Hematopoietic multipotent progenitor cell (in vitro differentiated cells): ENCODE measurements at regions not wholly inside any gene's neighbourhood (a gene's known extent, or its start where the extent isn't known, plus 50 kb on each side); places are given as distances from the start of the nearest gene placed in this dataset.
"Not testable (repeated sequence)": the region's sequence is repeated elsewhere in the genome, so short reads cannot be mapped to it uniquely, and the experiment has no call there.

ENCODE experiments used
- DNase-seq, 3 donors: peaks; one replicate each; pipeline ENCODE4 v3.0.0-alpha.2; 2011 to 2015; ENCODE audit warnings: low read depth in 2 of 3, low spot score in 2 of 3

DNA sequence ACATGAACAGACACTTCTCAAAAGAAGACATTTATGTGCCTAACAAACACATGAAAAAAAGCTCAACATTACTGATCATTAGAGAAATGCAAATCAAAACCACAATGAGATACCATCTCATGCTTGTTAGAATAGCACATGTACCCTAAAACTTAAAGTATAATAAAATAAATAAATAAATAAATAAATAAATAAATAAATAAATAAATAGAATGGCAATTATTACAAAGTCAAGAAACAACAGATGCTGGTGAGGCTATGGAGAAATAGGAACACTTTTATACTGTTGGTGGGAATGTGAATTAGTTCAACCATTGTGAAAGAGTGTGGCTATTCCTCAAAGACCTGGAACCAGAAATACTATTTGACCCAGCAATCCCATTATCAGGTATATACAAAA, 970.6 kb downstream of the NR2F1-AS1 start:
- DNase-seq: not testable (repeated sequence)

DNA sequence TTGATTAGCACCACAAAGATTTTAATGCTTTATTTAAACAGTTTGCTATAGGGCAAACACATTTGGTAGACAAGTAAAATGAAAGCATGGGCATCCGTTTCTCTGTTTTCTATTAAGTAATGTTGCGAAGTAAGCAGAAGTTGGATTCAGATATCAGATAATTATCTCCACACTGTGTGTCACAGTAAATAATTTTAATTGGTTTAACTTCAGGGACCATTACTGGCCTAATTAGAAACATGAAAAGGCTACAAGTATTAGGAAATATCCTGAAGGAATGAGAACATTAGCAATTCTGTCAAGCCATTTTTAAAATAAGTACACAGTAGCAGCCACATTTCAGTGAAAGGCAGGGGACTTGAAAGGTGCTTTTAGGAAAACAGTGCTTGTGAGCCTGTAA, 975.4 kb downstream of the NR2F1-AS1 start:
- no peak for DNase-seq

DNA sequence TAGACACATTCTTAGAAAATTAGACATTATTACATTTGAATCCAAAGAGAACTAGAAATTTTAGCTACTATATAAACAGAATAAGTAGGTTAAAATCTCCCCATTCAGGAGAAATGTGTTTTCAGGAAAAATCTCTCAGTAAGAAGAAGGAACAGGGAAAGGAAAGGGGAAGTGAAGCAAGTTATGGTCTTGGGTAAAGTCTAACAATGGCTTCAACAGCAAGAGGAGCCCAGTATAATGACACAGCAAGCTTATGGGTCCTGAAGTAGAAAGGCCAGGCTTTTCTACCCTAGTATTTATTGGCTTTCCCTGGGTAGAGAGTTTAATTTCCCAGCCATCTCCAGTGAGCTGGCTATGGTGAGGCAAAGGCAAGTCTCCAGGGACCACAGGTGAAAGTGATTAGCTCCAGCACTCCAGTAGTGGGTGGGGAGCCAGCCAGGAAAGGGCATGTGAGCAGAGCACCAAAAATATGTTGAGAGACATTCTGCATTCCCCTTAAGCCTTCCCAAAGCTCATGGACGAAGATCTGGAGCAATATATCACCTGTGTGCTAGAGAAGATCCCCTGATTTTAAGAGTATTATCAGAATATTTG, 981.7 kb downstream of the NR2F1-AS1 start:
- DNase-seq: no peak

DNA sequence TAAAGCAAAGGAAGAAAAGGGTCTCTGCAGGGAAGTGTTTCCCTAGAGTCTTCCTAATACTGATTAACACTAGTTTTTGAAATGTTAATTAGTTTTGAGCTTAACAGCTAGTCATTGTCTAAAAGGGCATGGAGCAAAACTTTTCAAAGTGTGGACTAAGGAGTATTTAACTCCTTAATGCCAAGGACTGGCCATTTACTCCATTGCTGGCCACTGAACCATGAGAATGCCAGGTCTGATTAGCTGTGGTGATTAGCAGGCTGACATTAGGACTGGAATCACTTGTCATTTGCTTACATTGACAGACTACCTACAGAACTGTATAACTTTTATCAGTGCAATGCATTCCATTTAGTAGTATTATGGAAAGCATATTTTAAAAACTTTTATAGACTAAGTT, 987.0 kb downstream of the NR2F1-AS1 start:
- DNase-seq: no peak

DNA sequence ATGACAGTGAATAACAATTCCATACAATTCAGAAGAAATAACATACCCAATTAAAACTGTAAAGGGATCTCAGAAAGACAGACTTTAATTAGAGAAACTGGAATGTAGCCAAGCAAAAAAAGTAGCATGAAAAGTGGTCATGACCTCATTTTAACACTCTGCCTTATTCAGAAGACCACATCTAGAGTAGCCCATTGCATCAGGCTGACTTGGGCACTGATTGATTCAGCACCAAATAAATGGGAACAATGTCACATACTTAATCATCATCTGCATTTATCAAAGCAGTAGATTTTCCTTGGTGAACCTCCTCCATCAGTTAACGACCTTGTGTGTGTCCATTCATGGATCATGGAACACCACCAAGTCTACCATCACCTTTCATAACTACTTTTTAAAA, 992.1 kb downstream of the NR2F1-AS1 start:
- DNase-seq: no peak

DNA sequence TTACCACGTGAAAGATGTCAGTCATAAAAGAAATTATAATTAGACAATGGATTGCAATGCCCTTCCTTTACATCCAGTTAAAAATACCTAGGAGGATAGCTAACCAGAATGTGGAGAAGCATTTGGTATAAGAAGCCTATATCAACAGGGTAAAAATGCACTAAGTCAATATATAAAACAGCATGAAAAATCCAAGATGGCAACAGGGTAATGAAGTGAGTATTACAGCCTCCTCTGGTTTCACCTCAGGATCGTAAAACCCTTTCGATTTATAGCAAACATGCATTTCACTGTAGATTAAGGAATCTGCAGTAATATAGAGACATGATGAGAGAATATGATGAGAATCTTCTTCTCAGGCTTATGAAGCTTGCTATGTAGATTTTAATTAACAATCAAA, 999.3 kb downstream of the NR2F1-AS1 start:
- no peak for DNase-seq

DNA sequence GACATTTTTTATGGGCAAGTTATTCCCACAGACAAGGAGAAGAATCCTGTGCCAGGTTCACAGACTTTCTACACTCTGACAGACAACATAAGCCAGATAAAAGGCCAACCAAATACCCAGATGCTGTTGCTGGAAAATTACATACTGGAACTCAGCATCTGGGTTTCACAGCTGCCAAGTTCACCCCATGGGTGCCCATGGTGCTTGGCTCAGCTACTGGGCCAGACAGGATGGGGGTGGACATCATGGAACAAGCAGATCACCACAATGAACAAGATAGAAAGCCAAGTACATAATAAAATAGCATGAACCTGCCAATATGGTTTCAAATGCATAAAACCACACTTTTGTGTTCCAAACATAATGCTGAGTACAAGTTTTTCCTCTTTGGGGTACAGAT, 999.8 kb downstream of the NR2F1-AS1 start:
- no peak for DNase-seq

DNA sequence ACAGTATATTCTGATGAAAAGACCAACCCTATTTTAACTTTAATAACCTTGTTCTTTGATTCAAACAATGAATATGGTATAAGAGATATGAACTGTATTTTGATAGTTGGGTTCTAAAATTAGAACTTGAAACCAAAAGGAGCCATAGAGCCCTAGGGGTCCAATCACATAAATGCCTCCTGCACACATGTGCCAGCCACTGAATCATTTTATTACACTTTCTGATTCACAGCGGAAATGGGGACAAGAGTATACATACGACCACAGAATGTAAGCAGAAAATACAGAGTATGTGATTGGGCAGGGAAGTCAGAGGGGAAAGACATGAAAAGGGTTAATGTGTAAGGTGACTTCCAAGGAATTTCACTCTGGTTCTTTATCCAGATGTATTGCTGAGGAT, 1000.2 kb downstream of the NR2F1-AS1 start:
- no peak for DNase-seq

DNA sequence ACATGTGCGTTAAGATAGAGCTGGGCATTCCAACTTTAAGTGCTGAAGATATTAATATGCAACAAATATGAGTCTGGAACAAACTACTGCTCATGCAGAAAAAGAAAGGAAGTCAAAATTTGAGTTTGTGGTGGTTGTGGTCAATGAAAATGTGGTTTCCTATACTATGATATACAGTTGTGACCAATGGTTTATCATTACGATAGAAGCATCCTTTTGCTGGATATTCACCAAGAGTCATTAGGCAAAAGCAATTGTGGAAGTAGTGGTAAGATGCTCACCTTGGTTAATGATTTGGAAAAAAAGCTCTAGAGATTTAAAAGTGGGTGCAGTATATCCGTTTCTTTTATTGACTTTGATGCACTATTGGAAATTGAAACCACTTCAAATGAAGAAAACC, 1007.0 kb downstream of the NR2F1-AS1 start:
- DNase-seq: no peak

DNA sequence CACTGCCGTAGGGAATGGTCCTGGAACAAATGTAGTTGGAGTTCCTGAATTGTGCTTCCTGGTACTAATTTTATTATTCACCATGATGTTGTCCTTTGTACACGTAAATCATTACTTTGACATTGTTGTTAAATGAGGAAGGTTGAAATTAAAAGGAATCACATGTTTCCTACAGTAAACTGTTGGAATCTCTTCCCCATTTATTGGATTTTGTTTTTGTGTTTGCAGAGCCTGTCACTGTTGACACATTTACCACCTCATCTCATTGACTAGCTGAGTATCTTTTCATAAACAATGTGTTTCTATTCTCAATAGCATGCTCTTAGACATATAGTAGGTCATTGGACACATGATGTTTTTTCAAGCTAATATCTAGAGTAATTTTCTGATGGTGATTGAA, 1012.5 kb downstream of the NR2F1-AS1 start:
- no peak for DNase-seq

DNA sequence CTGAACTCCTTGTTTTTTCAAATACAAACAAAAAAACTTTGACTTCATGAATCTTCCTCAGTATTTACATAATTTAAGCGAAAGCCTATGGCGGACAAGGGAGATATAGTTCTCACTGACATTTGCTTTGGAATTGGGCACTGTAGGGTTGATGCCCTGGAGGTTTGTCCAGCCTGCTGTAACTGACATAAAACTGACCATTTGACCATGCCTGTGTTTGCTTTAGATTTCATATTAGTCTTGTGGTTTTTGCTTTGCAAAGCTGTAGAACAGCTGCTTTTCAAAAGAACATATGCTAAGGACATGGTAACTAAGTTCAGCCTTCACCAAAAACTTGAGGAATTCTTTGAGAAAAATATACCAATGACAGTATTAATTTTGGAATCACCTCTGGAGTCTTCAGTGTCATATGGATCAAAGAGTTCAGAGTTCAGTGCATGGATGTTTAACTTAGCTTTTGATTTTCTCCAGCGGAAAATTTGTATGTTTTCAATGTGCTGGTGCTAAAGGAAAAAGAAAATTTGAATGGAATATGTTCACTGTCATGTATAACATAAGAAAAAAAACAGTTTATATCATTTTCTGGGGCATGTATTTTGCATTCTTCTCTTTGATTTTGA, 1013.1 kb downstream of the NR2F1-AS1 start:
- DNase-seq: no peak

DNA sequence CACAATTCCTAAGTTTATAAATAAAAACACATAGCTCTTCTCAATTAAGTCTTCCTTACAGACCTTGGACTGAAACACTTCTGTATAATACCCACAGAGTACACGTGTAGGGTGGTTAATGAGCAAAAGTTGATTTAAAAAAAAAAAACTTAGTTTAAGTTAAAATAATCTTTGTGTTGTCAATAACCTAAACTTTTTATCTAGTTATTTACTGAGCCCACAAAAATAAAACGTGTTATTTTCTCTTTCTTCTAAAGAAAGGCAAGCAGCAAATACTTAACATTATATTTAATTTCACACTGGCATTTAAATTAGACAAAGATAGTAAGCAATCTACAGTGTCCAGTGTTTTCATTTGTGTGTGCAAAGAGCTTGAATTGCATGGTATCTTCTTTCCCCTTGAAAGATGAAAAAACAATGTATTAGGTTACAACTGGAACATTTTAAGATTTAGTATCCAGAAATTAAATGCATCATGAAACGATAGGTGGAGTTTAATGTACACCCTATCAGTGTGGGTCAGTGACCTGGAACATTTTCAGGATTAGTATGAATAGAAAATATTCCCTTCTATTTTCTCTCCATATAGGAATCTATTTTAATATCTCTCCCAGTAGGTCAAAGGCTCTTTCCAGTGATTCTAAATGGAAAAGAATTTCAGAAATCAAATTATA, 1014.8 kb downstream of the NR2F1-AS1 start:
- no peak for DNase-seq

DNA sequence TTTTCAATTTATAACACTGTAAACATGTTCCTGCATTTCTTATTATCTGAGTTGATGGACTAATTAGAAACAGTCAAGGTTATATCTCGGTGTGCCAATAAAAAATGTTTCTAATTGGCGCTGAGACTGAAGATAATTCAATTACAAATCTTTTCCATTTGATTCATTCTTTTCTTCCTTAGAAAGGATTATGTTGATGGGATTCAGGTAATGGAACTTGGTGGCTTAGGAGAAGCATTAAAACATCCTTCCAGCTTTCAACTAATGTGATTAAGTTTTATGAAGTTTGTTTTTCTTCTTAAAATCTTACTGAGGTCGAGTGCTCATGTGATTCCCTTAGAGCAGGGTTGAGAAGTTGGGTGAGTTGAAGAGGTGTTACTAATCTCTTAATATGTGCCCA, 1015.3 kb downstream of the NR2F1-AS1 start:
- DNase-seq: no peak

DNA sequence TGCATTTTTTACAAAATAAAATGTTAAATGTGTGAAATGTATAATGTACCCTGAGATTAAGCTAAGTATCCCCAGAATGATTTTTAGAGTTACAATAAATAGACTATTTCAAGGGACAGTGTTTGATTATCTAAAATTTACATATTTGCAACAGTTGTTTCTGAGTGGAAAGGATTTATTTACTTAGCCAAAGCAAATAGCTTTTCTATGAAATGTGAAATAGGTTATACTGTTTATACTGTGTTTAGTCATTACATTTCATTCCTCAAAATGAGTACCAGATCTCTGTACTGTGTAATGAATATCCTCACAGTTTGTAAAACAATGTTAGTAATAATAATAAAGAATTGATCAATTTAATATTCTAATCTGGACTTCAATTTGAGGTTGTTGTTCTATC, 1019.0 kb downstream of the NR2F1-AS1 start:
- no peak for DNase-seq

DNA sequence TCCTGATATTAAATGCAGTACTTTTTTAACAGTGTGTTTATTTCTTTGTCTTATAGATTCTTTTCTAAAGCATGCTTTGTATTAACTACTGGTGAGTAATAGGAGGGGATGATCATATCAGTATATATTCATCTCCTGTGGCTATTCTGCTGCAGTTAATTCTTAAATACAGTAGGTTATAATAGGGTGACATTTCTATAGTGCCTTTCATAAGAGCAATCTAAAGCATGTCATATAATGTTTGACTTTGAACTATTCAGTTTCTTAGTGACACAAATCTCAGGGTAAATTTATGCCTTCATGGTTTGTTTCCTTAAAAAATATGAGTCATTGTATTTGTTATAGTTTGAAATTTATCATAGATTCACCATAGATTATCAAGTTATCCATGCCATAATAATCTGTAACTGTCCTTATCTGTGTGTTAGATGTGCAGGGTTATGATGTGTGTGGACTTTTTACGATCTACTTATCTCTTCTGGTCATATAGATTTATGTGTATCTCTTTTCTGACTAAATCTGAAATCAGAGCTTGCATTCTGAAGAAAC, 1019.5 kb downstream of the NR2F1-AS1 start:
- DNase-seq: no peak

DNA sequence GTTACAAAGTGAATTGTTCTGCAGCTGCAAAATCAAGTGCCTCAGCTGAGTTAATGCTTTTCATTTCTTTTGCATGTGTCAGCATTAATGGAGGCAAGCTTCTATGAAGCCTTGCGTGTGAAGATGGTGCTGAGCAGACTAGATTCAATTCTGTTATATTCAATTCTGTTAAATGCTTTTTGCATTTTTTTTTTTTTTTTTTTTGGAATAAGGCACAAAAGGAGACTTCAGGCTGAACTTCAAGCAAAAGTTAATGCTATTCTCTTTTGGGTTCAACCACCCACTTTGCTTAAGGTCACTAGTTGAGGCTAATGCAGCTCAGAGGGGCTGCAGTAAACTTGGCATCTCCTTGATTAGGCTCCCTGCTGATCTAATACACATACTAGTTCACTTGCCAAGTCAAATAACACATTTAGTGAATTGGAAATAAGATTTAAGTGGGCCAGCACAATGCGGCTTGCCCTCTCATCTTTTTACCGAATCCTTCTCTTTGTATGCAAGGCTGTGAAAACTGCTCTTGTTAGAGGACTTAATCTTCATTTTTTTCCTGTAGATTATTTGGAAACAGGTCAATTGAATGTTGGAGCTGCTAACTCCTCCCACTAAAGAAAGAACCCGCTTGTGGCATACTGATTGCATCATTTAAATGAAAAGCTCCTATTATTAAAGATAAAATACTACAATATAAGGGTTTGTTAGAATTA, 1020.2 kb downstream of the NR2F1-AS1 start:
- no peak for DNase-seq

DNA sequence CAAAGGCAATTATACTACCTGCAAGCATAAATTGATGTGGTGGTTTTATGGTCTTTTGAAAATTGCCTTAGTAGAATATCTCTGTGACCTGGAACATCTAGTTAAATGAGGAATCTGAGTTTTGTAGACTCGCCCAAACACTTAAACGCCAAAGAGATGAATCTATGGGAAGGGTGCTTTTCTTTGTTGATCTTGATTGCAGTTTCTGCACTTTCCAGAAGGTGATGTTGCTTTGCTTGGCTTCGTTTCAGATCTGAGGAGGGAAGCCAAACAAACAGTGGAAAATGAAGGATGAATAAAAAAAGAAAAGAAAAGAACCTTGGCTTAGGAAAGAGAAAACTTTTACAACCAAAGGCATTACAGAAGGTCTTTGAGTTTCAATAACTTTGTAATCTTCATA, 1021.2 kb downstream of the NR2F1-AS1 start:
- no peak for DNase-seq

DNA sequence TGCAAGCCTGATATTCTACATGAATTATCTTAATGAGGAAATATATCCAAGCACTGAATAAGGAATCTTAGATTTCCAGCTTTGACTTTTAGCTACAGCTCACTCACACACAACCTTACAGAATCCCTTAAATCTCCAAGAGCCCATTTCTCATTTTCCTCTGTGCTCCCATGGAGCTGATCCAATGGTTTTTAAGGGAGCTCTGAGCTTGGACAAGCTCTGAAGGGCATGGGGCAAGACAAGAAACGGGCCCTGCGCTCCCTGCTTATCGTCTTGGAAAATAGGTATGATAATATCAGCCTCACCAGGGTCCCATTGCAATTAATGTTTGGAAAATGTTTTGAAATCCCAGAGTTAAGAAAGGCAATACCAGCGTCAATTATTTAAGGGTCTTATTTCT, 1021.7 kb downstream of the NR2F1-AS1 start:
- DNase-seq: no peak

DNA sequence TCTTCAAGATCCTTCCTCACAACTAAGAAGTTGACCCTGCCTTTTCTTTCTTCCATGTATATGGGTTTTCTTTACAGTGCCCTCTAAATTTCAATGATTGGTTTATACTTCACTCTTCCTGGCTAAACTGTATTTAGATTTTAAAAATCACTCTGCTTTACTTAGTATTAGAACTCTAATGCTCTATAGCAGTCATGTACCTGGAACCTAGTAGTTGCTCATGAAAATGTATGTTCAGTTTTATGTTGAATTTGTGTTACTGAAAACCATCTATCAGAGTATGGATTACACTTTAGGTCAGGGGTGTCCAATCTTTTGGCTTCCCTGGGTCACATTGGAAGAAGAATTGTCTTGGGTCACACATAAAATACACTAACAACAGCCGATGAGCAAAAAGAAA, 1024.3 kb downstream of the NR2F1-AS1 start:
- DNase-seq: no peak

DNA sequence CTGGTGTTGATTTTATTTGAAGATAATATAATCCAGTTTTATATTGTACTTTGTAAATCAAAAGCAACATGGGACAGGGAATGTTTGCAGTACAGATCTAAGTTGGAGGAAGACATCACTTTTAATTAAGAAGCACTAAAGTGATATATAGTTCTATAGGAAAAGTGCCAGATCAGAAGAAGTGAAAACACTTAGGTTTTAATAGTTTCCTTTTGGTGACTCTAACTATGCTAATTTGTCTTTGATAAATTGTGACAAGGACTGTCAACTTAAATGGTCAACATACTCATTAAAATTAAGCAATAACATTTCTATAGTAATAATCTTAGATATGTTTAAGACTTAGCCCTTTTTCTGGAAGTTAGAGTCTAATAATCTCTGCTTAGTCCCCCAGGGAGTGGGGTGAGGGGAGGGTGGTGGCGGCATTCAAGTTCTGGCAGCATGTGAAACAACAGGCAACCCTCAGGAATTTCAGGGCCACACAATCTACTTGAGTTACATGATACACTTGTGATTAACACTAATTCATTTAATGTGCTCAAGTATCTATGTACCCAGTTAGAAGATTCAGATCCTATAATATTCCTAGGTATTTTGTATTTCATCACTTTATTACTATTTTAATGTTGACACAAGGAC, 1026.5 kb downstream of the NR2F1-AS1 start:
- no peak for DNase-seq

DNA sequence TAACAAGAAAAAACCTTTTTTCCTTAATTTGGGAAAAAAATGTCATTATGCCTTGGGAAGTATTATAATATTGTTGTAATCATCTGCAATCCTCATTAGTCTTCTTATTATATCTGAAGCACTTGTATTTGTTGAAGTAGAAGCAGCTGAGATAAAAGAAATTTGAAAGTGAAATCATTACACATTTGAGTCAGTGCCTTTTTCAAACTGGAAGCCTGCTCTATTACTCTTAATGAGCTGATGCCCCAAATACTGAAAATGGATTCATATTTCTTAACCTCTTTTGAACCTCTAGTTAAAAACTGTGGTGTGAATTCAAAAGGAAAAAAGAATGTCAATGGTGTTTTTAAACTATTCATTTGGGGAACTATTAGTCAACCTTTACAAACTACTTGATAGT, 1027.7 kb downstream of the NR2F1-AS1 start:
- no peak for DNase-seq
